GM13976 (cell line): ENCODE measurements at regions not wholly inside any gene's neighbourhood (a gene's known extent, or its start where the extent isn't known, plus 50 kb on each side); places are given as distances from the start of the nearest gene placed in this dataset.

ENCODE experiments used
- DNase-seq: peaks from one replicate; pipeline ENCODE4 v3.0.0; 2012; ENCODE audit warnings: low spot score
- CTCF ChIP-seq: IDR thresholded peaks from 2 replicates; pipeline ENCODE4 v1.5.1; 2012; ENCODE audit warnings: borderline replicate concordance, mild to moderate bottlenecking; ENCODE audit not compliant: insufficient read depth; ENCODE audit errors: extremely low read depth, missing control alignments, control extremely low read depth
- in situ Hi-C: fragments of 300-500 bp; cut with MboI; formaldehyde crosslinking; loops from one replicate; pipeline ENCODE4 v1.12.0; 2022; ENCODE audit warnings: low sequenced_read_pairs, mixed read lengths, inconsistent platforms; ENCODE audit not compliant: unreplicated experiment

DNA sequence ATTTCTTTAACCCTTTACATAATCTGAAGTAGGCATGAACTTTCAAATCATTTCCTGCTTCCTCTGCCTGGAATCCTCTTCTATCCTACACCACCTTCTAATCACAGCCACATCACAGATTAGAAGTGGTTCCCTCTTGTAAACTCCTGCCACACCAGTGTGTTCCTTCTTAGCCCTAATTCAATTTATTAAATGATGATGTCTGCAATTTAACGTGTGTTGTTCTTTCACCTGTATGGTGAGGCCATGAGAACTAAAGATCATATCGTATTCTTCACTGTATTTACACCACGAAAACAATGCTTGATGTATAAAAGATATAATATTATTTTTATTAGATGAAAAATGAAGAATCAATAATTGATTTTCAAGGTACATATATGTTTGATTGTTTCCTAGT lies 494.3 kb downstream of the EPHA4 start:
- no peak for DNase-seq
- TF ChIP-seq CTCF = no peak
- in situ Hi-C loops = no loop called here

DNA sequence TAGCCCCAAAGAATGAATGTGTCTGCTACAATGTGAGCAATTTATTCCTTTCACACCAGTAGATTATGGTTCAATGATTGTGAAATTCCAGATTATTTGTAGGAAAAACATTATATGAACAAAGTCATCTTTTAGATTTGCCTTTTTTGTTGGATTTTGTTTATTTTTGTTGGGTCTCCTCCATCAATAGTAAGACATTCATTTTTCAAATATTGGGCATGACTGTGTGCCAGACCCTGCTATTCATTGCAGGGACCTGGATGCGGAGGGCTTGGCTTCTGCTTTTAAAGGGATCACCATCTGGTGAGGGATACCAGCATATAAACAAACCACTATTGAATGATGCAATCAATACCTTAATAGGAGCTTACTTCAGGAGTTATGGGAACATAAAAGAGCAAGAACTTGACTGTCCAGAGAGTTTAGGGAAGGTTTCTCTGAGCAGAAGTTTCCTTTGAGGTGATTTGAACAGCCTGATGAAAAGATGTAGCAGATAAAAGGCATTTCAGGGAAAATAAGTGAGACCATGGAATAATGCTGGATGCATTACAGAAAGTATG lies 486.7 kb downstream of the EPHA4 start:
- DNase-seq = no peak
- no peak for TF ChIP-seq CTCF
- in situ Hi-C loops = no loop called here

GRCh38 chr2:221085936-221086335 lies 486.2 kb downstream of the EPHA4 start:
- TF ChIP-seq CTCF = no peak
- DNase-seq = no peak
- in situ Hi-C loops = no loop called here

DNA sequence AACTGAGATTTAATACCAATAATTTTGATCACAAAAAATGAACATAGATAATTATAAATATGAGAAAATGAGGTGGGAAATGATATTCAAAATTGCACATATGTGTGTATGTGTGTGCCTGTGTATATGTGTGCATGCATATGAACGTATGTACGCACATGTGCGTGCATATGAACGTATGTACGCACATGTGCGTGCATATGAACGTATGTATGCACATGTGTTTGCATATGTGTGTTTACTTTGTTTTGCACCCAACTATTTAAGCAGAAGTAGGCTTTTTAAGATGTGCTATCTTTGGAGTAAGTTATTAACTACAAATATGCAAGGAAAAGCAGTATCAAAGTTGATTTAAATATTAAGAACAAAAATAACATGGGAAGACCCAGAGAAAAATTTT lies 484.3 kb downstream of the EPHA4 start:
- in situ Hi-C loops = no loop called here
- TF ChIP-seq CTCF = no peak
- DNase-seq = no peak

DNA sequence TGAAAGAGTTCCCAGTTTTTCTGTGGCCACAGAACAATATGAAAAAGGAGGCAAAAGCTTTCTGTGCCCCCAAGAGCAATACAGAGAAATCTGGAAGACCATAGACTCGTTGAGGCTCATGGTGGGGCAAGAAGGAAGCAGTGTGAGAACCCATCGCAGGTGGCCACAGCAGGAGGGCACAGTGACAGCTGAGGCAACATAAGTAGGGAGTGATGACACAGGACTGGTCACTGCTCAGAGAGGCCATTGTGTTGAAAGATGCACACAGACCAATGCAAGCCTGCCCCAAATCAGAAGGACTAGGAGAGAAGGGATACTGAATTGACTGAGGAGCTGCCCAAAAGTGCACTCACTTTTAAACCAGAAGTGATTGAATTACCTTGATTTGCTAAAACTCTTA lies 483.6 kb downstream of the EPHA4 start:
- DNase-seq = no peak
- in situ Hi-C loops = no loop called here
- no peak for TF ChIP-seq CTCF

GRCh38 chr2:221095356-221095755 lies 476.7 kb downstream of the EPHA4 start:
- DNase-seq = no peak
- in situ Hi-C loops = no loop called here
- no peak for TF ChIP-seq CTCF
